ENCODE measurements at regions not wholly inside any gene's neighbourhood (a gene's known extent, or its start where the extent isn't known, plus 50 kb on each side); places are given as distances from the start of the nearest gene placed in this dataset.

GRCh38 chr4:31598639-31599038, 878.5 kb downstream of the PCDH7 start:
- TF ChIP-seq TAF1 (IDR thresholded peaks at IDR 0.05; ENCODE audit: borderline replicate concordance, low read depth, low read length) = no peak
- TF ChIP-seq POLR2A (IDR thresholded peaks at IDR 0.05; ENCODE audit: low read depth, low read length) = no peak
